HL-60 (cell line): ENCODE measurements at regions not wholly inside any gene's neighbourhood (a gene's known extent, or its start where the extent isn't known, plus 50 kb on each side); places are given as distances from the start of the nearest gene placed in this dataset.

Source experiments
- GABPA ChIP-seq: IDR thresholded peaks from 2 replicates; pipeline ENCODE4 v1.6.1; 2012; ENCODE audit warnings: low read depth
- POLR2AphosphoS5 ChIP-seq: IDR thresholded peaks from 2 replicates; pipeline ENCODE4 v1.6.1; 2012; ENCODE audit warnings: low read depth
- SPI1 ChIP-seq: IDR thresholded peaks from 2 replicates; pipeline ENCODE4 v1.6.1; 2012; ENCODE audit warnings: low read depth, mild to moderate bottlenecking, borderline replicate concordance
- TF ChIP-seq, protein P1 (sequence below): IDR thresholded peaks from one replicate; pipeline ENCODE4 v1.5.1; 2011; ENCODE audit warnings: low read length, control low read depth, inconsistent platforms; ENCODE audit not compliant: insufficient read depth
- TF ChIP-seq, protein P2 (sequence below): IDR thresholded peaks from 2 replicates; pipeline ENCODE4 v1.6.1; 2012; ENCODE audit warnings: low read depth; ENCODE audit not compliant: insufficient replicate concordance

DNA sequence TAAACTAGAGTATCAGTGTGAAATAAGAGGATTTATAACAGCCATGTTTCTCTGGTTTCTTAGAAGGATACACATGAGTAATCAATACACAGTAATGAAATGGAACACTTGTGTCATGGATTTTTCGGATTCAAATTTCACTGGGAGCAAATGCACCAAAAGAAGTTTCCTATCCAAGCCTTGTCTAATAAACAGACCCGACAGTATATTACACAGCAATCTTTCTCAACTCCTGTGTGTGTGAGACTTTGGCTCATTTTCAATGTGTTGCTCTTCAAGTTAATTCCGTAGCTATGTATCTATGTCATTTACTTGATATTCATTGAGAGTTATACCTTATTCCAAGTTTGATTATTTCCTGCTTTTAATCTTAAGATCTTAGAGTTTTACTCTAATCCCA is 930.2 kb downstream of the MAT2B start:
- TF ChIP-seq POLR2AphosphoS5 = no peak
- TF ChIP-seq, protein P1, sequence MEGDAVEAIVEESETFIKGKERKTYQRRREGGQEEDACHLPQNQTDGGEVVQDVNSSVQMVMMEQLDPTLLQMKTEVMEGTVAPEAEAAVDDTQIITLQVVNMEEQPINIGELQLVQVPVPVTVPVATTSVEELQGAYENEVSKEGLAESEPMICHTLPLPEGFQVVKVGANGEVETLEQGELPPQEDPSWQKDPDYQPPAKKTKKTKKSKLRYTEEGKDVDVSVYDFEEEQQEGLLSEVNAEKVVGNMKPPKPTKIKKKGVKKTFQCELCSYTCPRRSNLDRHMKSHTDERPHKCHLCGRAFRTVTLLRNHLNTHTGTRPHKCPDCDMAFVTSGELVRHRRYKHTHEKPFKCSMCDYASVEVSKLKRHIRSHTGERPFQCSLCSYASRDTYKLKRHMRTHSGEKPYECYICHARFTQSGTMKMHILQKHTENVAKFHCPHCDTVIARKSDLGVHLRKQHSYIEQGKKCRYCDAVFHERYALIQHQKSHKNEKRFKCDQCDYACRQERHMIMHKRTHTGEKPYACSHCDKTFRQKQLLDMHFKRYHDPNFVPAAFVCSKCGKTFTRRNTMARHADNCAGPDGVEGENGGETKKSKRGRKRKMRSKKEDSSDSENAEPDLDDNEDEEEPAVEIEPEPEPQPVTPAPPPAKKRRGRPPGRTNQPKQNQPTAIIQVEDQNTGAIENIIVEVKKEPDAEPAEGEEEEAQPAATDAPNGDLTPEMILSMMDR = no peak
- TF ChIP-seq, protein P2, sequence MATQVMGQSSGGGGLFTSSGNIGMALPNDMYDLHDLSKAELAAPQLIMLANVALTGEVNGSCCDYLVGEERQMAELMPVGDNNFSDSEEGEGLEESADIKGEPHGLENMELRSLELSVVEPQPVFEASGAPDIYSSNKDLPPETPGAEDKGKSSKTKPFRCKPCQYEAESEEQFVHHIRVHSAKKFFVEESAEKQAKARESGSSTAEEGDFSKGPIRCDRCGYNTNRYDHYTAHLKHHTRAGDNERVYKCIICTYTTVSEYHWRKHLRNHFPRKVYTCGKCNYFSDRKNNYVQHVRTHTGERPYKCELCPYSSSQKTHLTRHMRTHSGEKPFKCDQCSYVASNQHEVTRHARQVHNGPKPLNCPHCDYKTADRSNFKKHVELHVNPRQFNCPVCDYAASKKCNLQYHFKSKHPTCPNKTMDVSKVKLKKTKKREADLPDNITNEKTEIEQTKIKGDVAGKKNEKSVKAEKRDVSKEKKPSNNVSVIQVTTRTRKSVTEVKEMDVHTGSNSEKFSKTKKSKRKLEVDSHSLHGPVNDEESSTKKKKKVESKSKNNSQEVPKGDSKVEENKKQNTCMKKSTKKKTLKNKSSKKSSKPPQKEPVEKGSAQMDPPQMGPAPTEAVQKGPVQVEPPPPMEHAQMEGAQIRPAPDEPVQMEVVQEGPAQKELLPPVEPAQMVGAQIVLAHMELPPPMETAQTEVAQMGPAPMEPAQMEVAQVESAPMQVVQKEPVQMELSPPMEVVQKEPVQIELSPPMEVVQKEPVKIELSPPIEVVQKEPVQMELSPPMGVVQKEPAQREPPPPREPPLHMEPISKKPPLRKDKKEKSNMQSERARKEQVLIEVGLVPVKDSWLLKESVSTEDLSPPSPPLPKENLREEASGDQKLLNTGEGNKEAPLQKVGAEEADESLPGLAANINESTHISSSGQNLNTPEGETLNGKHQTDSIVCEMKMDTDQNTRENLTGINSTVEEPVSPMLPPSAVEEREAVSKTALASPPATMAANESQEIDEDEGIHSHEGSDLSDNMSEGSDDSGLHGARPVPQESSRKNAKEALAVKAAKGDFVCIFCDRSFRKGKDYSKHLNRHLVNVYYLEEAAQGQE = no peak
- no peak for TF ChIP-seq SPI1
- TF ChIP-seq GABPA = no peak
